B cell (primary cell): ENCODE measurements at regions not wholly inside any gene's neighbourhood (a gene's known extent, or its start where the extent isn't known, plus 50 kb on each side); places are given as distances from the start of the nearest gene placed in this dataset.

Experiments used
- ATAC-seq: fragments of 200-7000 bp; cut with Tn5 transposase; one replicate; pipeline ENCODE4 v1.10.0; 2021; ENCODE audit warnings: low read depth, mild to moderate bottlenecking, moderate number of reproducible peaks, moderate library complexity
- CTCF ChIA-PET: fragments of 350-600 bp; sonication (Branson Sonifier 250); formaldehyde crosslinking; loops from one replicate; lab custom pipeline; 2021; ENCODE audit warnings: antibody characterized with exemption, inconsistent platforms; lab: Charles Lee
- POLR2A ChIA-PET: fragments of 350-600 bp; sonication (Branson Sonifier 250); formaldehyde crosslinking; loops from one replicate; lab custom pipeline; 2021; ENCODE audit warnings: antibody characterized with exemption; lab: Charles Lee
- DNase-seq: peaks from one replicate; pipeline ENCODE4 v3.0.0; 2013
- H2AFZ ChIP-seq: 2 replicates; pipeline ENCODE4 v1.6.1; 2012; ENCODE audit warnings: mild to moderate bottlenecking, low read depth, low read length; ENCODE audit not compliant: insufficient read depth, poor library complexity, severe bottlenecking
- H3K27ac ChIP-seq, 2 donors: 1 replicate in 1 of 2; 2 replicates in 1 of 2; pipeline ENCODE4 v1.5.1; 2012 to 2013; ENCODE audit warnings: low read length in 2 of 2, mild to moderate bottlenecking in 2 of 2, moderate library complexity in 1 of 2
- H3K27me3 ChIP-seq, 4 experiments: fragments of 200-600 bp in 1 of 4; sonication (generic) in 1 of 4; replicated peaks in 1 of 4; 1 replicate in 2 of 4; 2 replicates in 2 of 4; pipeline versions ENCODE4 v1.6.1 to v1.7.0; 2013 to 2016; ENCODE audit warnings: low read length in 3 of 4, mild to moderate bottlenecking in 2 of 4, mixed read lengths in 1 of 4, moderate library complexity in 1 of 4; ENCODE audit not compliant: insufficient read depth in 4 of 4, control insufficient read depth in 3 of 4; ENCODE audit errors: control extremely low read depth in 1 of 4
- H3K36me3 ChIP-seq, 2 experiments: replicated peaks in 1 of 2; 1 replicate in 1 of 2; 2 replicates in 1 of 2; pipeline versions ENCODE4 v1.6.1 to v1.7.1; 2013; ENCODE audit warnings: low read length in 1 of 2; ENCODE audit not compliant: insufficient read depth in 2 of 2, control insufficient read depth in 1 of 2; ENCODE audit errors: control extremely low read depth in 1 of 2, extremely low read depth in 1 of 2
- H3K4me1 ChIP-seq, 2 donors: fragments of 200-600 bp in 1 of 2; sonication (generic) in 1 of 2; 1 replicate in 1 of 2; 2 replicates in 1 of 2; pipeline versions ENCODE4 v1.5.1 to v1.6.1; 2013 to 2017; ENCODE audit warnings: low read length in 2 of 2; ENCODE audit not compliant: control insufficient read depth in 2 of 2, insufficient read depth in 2 of 2
- H3K4me2 ChIP-seq: replicated peaks from 2 replicates; pipeline ENCODE3; 2012; ENCODE audit warnings: mild to moderate bottlenecking, low read depth, low read length; ENCODE audit not compliant: poor library complexity, severe bottlenecking
- H3K4me3 ChIP-seq, 5 experiments: fragments of 200-600 bp in 1 of 5; sonication (generic) in 1 of 5; 1 replicate in 3 of 5; 2 replicates in 2 of 5; pipeline versions ENCODE4 v1.5.1 to v1.7.0; 2011 to 2016; ENCODE audit warnings: low read length in 4 of 5, mild to moderate bottlenecking in 4 of 5, low read depth in 2 of 5, control low read depth in 1 of 5, moderate library complexity in 1 of 5; ENCODE audit not compliant: insufficient read depth in 1 of 5; ENCODE audit errors: control extremely low read depth in 1 of 5, extremely low read depth in 1 of 5
- H3K79me2 ChIP-seq: fragments of 200-600 bp; sonication (generic); one replicate; pipeline ENCODE4 v1.6.0; 2016; ENCODE audit warnings: low read length; ENCODE audit not compliant: control insufficient read depth, insufficient read depth
- H3K9ac ChIP-seq: fragments of 200-600 bp; sonication (generic); 2 replicates; pipeline ENCODE4 v1.6.1; 2017; ENCODE audit warnings: mild to moderate bottlenecking, low read length, moderate library complexity
- H3K9me3 ChIP-seq, 3 donors: one replicate each; pipeline versions ENCODE4 v1.6.1 to v1.7.1; 2013; ENCODE audit warnings: low read length in 2 of 3; ENCODE audit not compliant: control insufficient read depth in 2 of 3, insufficient read depth in 1 of 3; ENCODE audit errors: control extremely low read depth in 1 of 3
- H4K20me1 ChIP-seq: 2 replicates; pipeline ENCODE4 v1.6.0; 2012; ENCODE audit warnings: mild to moderate bottlenecking, low read length; ENCODE audit not compliant: insufficient read depth, control insufficient read depth, poor library complexity, severe bottlenecking
- H3K27ac Mint-ChIP-seq: one replicate; pipeline ENCODE4 v1.8.0; 2021; ENCODE audit warnings: mixed read lengths
- H3K27me3 Mint-ChIP-seq: one replicate; pipeline ENCODE4 v1.8.0; 2021; ENCODE audit warnings: mixed read lengths
- H3K4me1 Mint-ChIP-seq: one replicate; pipeline ENCODE4 v1.8.0; 2021; ENCODE audit warnings: mixed read lengths
- H3K4me3 Mint-ChIP-seq: one replicate; pipeline ENCODE4 v1.8.0; 2021; ENCODE audit warnings: mixed read lengths
- H3K9me3 Mint-ChIP-seq: one replicate; pipeline ENCODE4 v1.8.0; 2022; ENCODE audit warnings: mixed read lengths; ENCODE audit not compliant: insufficient read depth
- CTCF ChIP-seq: fragments of 200-600 bp; IDR thresholded peaks from one replicate; pipeline ENCODE4 v1.8.0; 2022; ENCODE audit warnings: antibody characterized with exemption, mild to moderate bottlenecking
- EZH2 ChIP-seq: IDR thresholded peaks from 2 replicates; pipeline ENCODE4 v1.6.1; 2012; ENCODE audit warnings: borderline replicate concordance, low read depth, mild to moderate bottlenecking, moderate library complexity, low read length; ENCODE audit not compliant: insufficient read depth, poor library complexity, severe bottlenecking
- WGBS: methylation state at CpG from one replicate; pipeline ENCODE4 v1.1.5; 2013; ENCODE audit warnings: missing lambda C conversion rate; ENCODE audit not compliant: insufficient coverage; 5-methylcytosine and 5-hydroxymethylcytosine counted together
- intact Hi-C: fragments of 100-400 bp; cut with micrococcal nuclease; formaldehyde crosslinking; loops from one replicate; pipeline ENCODE4 v1.10.0; 2022

DNA sequence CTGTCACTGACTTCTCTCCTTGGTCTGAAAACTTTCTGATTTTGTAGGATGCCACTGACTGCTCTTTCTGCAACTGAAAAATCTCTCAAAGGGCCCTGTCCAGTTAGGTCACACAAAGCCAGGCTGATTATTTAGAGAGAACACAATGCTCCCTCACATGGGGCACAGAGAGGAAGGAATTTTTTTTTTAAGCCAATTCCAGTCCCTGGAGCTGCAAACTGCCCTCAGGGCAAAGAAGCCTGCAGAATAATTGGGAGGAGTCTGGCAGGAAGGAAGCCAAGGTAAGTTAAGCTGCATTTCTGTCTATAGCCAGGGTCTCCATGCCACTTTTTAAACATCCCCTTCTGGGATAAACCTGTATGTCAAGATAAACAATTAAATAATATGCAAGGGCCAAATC lies 305.5 kb downstream of the ZSWIM6 start:
- no peaks in the 10 kb centered on the region for H3K9me3 Mint-ChIP-seq
- no peak overlapping the region for H3K27ac Mint-ChIP-seq

DNA sequence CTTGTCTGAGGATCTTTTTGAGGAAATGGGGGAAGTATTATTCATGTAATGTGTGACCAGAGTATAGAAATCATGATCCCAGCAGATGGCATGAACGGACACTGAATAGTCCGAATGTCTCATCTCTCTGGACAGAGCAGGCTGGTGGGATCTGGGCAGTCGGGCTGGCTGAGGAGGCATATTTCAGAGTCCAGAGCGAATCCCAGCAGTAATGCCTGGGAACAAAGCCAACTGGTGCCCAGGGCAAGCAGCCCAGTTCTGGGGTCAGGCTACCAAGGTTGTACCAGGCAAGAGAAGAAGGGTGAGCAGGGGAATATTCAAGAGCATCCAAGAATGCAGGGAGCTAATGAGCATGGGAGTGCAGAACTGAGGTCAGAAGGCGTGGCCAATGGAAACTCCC lies 306.4 kb downstream of the ZSWIM6 start:
- H3K9me3 Mint-ChIP-seq: no peaks in the 10 kb centered on the region
- 82% methylated on average over 5 of the region's 5 CpGs for WGBS
- H3K27ac Mint-ChIP-seq: no peak overlapping the region
- POLR2A ChIA-PET: no interaction called here
- intact Hi-C loops: no loop called here
- H3K4me3 ChIP-seq: no peak overlapping the region
- H3K9ac ChIP-seq: no peak overlapping the region
- no peak for TF ChIP-seq CTCF
- no peak for TF ChIP-seq EZH2
- no peak overlapping the region for H2AFZ ChIP-seq
- H3K4me1 Mint-ChIP-seq: no peaks in the 10 kb centered on the region
- H4K20me1 ChIP-seq: no peaks in the 10 kb centered on the region
- DNase-seq (no peak), ATAC-seq (no peak)
- no peaks in the 10 kb centered on the region for H3K79me2 ChIP-seq
- no peaks in the 10 kb centered on the region for H3K9me3 ChIP-seq
- peaks cover 15% of the 10 kb centered on the region for H3K27me3 Mint-ChIP-seq
- H3K27ac ChIP-seq: no peak overlapping the region
- no peaks in the 10 kb centered on the region for H3K36me3 ChIP-seq
- no peak overlapping the region for H3K4me3 Mint-ChIP-seq
- peaks cover 0 to 8% (median 0%) of the 10 kb centered on the region in 4 experiments for H3K27me3 ChIP-seq
- no peaks in the 10 kb centered on the region for H3K4me1 ChIP-seq
- CTCF ChIA-PET: interaction anchor here (1.0 to 1.3 kb wide), 2 partner anchors 19 to 20 kb away, joined by 3 read pairs; no protein-coding TSS in a partner anchor
- no peak overlapping the region for H3K4me2 ChIP-seq

More for the DNA sequence above, 305.5 kb downstream of the ZSWIM6 start:
- no peaks in the 10 kb centered on the region for H3K4me1 ChIP-seq
- Mint-ChIP-seq H3K4me1 (no peaks in the 10 kb centered on the region), H3K27me3 (peaks cover 15% of the 10 kb centered on the region), H3K4me3 (no peak overlapping the region)
- CTCF ChIA-PET: interaction anchor here (1.3 kb wide), 1 partner anchor 20 kb away, joined by 3 read pairs; no protein-coding TSS in a partner anchor
- H4K20me1 ChIP-seq: no peaks in the 10 kb centered on the region
- intact Hi-C loops: no loop called here
- no peak overlapping the region for H3K4me3 ChIP-seq
- no peak for DNase-seq
- no peak for ATAC-seq
- no peaks in the 10 kb centered on the region for H3K79me2 ChIP-seq
- no peak overlapping the region for H2AFZ ChIP-seq
- H3K27me3 ChIP-seq: peaks cover 0 to 8% (median 0%) of the 10 kb centered on the region in 4 experiments
- H3K9ac ChIP-seq: no peak overlapping the region
- no peaks in the 10 kb centered on the region for H3K9me3 ChIP-seq
- POLR2A ChIA-PET: no interaction called here
- H3K4me2 ChIP-seq: no peak overlapping the region
- TF ChIP-seq CTCF (no peak), EZH2 (no peak)
- no peak overlapping the region for H3K27ac ChIP-seq
- no peaks in the 10 kb centered on the region for H3K36me3 ChIP-seq
